Ishikawa (cell line): ENCODE measurements at regions not wholly inside any gene's neighbourhood (a gene's known extent, or its start where the extent isn't known, plus 50 kb on each side); places are given as distances from the start of the nearest gene placed in this dataset.

Experiments used
- CEBPB ChIP-seq: IDR thresholded peaks from 2 replicates; pipeline ENCODE4 v1.6.1; 2012
- CREB1 ChIP-seq: IDR thresholded peaks from 2 replicates; pipeline ENCODE4 v1.6.1; 2012; ENCODE audit warnings: low read depth
- EGR1 ChIP-seq: IDR thresholded peaks from 2 replicates; pipeline ENCODE4 v1.6.1; 2012
- EP300 ChIP-seq: IDR thresholded peaks from 2 replicates; pipeline ENCODE4 v1.6.1; 2012; ENCODE audit warnings: borderline replicate concordance
- FOXM1 ChIP-seq: IDR thresholded peaks from 2 replicates; pipeline ENCODE4 v1.6.1; 2012; ENCODE audit warnings: low read depth, borderline replicate concordance
- NFIC ChIP-seq: IDR thresholded peaks from 2 replicates; pipeline ENCODE4 v1.6.1; 2012
- RAD21 ChIP-seq: IDR thresholded peaks from 2 replicates; pipeline ENCODE4 v1.6.1; 2012; ENCODE audit warnings: low read depth
- TAF1 ChIP-seq: IDR thresholded peaks from 2 replicates; pipeline ENCODE4 v1.6.1; 2012; ENCODE audit warnings: low read depth, mild to moderate bottlenecking
- TCF12 ChIP-seq: IDR thresholded peaks from 2 replicates; pipeline ENCODE4 v1.6.1; 2012; ENCODE audit warnings: low read depth
- TEAD4 ChIP-seq: IDR thresholded peaks from 2 replicates; pipeline ENCODE4 v1.6.1; 2012
- YY1 ChIP-seq: IDR thresholded peaks from 2 replicates; pipeline ENCODE4 v1.6.1; 2012; ENCODE audit warnings: low read depth
- ZBTB7A ChIP-seq: IDR thresholded peaks from 2 replicates; pipeline ENCODE4 v1.6.1; 2012; ENCODE audit warnings: low read depth
- TF ChIP-seq, protein P1 (sequence below): IDR thresholded peaks from 2 replicates; pipeline ENCODE4 v1.6.1; 2012; ENCODE audit warnings: low read depth, mild to moderate bottlenecking
- TF ChIP-seq, protein P2 (sequence below): IDR thresholded peaks from 2 replicates; pipeline ENCODE4 v1.6.1; 2012
- TF ChIP-seq, protein P3 (sequence below): IDR thresholded peaks from 2 replicates; pipeline ENCODE4 v1.6.1; 2012

DNA sequence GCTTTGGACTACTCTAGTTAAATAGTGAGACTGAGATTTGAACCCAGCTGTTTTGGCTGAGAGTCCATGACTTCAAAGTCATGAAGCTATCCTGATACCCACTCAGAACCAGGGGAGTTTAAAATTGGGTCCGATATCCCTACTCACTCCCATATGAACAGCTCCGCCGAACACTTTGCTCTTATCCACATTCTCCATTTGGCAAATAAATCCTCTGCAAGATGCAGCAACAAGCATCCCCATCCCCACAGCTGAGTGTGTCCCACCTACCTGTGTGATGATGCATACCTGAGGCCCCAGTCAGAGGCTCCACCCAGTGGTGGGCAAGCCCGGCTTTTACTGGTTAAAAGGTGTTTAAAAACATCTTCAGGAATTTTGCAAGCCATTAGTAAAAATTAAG lies 108.3 kb upstream of the SLC24A3 start:
- TF ChIP-seq, protein P1, sequence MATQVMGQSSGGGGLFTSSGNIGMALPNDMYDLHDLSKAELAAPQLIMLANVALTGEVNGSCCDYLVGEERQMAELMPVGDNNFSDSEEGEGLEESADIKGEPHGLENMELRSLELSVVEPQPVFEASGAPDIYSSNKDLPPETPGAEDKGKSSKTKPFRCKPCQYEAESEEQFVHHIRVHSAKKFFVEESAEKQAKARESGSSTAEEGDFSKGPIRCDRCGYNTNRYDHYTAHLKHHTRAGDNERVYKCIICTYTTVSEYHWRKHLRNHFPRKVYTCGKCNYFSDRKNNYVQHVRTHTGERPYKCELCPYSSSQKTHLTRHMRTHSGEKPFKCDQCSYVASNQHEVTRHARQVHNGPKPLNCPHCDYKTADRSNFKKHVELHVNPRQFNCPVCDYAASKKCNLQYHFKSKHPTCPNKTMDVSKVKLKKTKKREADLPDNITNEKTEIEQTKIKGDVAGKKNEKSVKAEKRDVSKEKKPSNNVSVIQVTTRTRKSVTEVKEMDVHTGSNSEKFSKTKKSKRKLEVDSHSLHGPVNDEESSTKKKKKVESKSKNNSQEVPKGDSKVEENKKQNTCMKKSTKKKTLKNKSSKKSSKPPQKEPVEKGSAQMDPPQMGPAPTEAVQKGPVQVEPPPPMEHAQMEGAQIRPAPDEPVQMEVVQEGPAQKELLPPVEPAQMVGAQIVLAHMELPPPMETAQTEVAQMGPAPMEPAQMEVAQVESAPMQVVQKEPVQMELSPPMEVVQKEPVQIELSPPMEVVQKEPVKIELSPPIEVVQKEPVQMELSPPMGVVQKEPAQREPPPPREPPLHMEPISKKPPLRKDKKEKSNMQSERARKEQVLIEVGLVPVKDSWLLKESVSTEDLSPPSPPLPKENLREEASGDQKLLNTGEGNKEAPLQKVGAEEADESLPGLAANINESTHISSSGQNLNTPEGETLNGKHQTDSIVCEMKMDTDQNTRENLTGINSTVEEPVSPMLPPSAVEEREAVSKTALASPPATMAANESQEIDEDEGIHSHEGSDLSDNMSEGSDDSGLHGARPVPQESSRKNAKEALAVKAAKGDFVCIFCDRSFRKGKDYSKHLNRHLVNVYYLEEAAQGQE, result no peak
- no peak for TF ChIP-seq TEAD4
- TF ChIP-seq CEBPB, result no peak
- no peak for TF ChIP-seq TCF12
- TF ChIP-seq, protein P2, sequence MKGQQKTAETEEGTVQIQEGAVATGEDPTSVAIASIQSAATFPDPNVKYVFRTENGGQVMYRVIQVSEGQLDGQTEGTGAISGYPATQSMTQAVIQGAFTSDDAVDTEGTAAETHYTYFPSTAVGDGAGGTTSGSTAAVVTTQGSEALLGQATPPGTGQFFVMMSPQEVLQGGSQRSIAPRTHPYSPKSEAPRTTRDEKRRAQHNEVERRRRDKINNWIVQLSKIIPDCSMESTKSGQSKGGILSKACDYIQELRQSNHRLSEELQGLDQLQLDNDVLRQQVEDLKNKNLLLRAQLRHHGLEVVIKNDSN, result no peak
- no peak for TF ChIP-seq EGR1
- no peak for TF ChIP-seq RAD21
- no peak for TF ChIP-seq EP300
- TF ChIP-seq, protein P3, sequence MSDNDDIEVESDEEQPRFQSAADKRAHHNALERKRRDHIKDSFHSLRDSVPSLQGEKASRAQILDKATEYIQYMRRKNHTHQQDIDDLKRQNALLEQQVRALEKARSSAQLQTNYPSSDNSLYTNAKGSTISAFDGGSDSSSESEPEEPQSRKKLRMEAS, result no peak

DNA sequence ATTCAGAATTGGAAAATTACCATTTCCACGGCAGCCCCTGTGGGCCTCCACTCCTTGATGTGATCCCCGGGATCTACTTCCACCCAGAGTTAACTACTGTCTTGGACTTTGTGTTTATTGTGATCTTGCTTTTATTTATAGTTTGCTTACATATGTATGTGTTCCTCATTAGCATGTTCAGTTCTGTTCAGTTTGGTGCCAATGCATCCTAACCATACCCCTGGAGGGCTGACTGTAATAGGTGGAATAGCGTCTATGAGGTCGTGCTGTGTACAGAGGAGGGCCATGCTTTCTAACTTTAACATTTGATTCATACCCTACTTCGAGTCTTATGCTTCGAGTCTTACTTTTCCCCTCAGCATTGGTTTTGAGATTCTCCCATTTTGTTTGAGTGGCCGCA lies 104.3 kb upstream of the SLC24A3 start:
- no peak for TF ChIP-seq TAF1
- TF ChIP-seq RAD21, result no peak
- TF ChIP-seq NFIC, result no peak
- TF ChIP-seq TCF12, result no peak
- TF ChIP-seq, protein P3, result no peak
- no peak for TF ChIP-seq EP300
- TF ChIP-seq FOXM1, result no peak
- TF ChIP-seq ZBTB7A, result no peak
- no peak for TF ChIP-seq TEAD4
- TF ChIP-seq CREB1, result no peak
- no peak for TF ChIP-seq CEBPB

DNA sequence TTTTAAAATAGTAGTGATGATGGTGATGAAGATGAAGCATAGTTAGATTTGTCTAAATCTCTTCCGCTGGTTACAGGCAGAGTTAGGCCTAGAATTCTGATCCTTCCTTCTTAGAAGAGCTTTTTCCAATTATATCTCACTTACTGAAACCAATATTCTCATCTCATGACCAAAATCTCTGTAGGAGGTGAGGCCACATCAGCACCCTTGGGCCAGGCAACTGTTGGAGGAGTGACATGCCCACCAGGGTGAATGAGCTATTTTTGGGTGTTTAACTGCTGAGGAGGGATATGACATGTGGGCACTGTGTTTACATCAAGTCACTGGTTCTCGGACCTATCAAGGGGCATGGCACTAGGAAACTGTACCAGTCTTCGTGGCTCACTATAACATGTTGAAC lies 102.2 kb upstream of the SLC24A3 start:
- TF ChIP-seq TEAD4, result no peak

- TF ChIP-seq, protein P3, result no peak
- no peak for TF ChIP-seq RAD21
Measured at GRCh38 chr20:19110881-19111460, 101.5 kb upstream of the SLC24A3 start.

- TF ChIP-seq EGR1 (no peak), RAD21 (no peak), EP300 (no peak), FOXM1 (no peak), CEBPB (no peak), ZBTB7A (no peak), CREB1 (no peak), TEAD4 (no peak)
Measured at GRCh38 chr20:19112828-19113227, 99.6 kb upstream of the SLC24A3 start.

DNA sequence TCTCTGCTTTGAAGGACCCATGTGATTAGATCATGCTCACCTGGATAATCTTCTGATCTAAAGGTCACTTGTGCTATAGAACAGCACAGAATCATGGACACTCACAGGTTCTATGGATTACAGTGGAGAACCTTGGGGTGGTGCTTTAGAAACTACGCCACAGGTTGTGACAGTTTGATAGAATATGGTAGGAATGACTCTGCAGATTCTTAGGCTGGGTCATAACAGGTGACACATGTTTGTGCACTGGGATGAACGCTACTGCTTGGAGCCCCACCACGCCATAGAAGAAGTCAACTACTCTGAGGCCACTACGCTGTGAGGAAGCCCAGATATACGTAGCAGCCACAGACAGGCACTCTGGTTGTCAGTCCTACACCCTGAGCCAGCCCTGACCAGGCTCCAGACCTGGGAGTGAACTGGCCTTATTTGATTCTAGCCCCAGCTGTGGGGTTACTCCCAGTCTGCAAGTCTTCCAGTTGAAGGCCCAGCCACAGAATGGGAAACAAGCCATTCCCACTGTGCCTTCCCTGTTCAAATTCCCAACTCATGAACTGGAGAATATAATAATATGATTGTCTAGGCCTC lies 99.0 kb upstream of the SLC24A3 start:
- TF ChIP-seq, protein P3, result no peak
- no peak for TF ChIP-seq YY1
- no peak for TF ChIP-seq TCF12
- no peak for TF ChIP-seq NFIC
- no peak for TF ChIP-seq EGR1
- TF ChIP-seq CREB1, result no peak
- TF ChIP-seq TAF1, result no peak
- no peak for TF ChIP-seq TEAD4
- no peak for TF ChIP-seq ZBTB7A
- TF ChIP-seq, protein P1, result no peak
- no peak for TF ChIP-seq FOXM1
- no peak for TF ChIP-seq EP300
- TF ChIP-seq, protein P2, result no peak
- no peak for TF ChIP-seq CEBPB
